NCI-H1417 treated with DMSO at 0.1 percent for 48 hours (cell line): ENCODE measurements at regions not wholly inside any gene's neighbourhood (a gene's known extent, or its start where the extent isn't known, plus 50 kb on each side); places are given as distances from the start of the nearest gene placed in this dataset.
"Not testable (repeated sequence)": the region's sequence is repeated elsewhere in the genome, so short reads cannot be mapped to it uniquely, and the experiment has no call there.

ENCODE experiments used
- DNase-seq: peaks from one replicate; lab custom pipeline; 2025; lab: John Stamatoyannopoulos, UW

DNA sequence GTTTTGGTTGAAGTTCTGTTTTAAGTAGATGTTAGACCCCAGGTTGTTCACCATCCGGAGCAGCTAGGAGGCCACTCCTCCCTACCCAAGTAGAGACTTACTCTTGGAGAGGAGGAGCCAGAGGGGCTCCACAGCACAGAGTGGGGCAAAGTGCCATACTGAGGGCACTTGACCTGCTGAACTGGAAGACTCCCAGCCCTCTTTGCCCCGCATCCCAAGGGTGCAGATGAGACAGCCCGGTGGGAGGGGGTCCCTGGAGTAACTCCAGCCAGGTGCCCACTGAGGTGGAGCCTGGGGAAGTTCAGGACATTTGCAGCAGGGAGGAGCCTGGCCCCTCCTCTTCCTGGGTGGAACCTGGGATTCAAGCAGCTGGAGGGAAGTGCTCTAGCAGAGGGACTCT, 102.1 kb upstream of the GPR6 start:
- no peak for DNase-seq

GRCh38 chr6:109877028-109878004, 100.8 kb upstream of the GPR6 start:
- no peak for DNase-seq

GRCh38 chr6:109878005-109878690, 100.0 kb upstream of the GPR6 start:
- not testable (repeated sequence) for DNase-seq

GRCh38 chr6:109879081-109879480, 99.0 kb upstream of the GPR6 start:
- not testable (repeated sequence) for DNase-seq

DNA sequence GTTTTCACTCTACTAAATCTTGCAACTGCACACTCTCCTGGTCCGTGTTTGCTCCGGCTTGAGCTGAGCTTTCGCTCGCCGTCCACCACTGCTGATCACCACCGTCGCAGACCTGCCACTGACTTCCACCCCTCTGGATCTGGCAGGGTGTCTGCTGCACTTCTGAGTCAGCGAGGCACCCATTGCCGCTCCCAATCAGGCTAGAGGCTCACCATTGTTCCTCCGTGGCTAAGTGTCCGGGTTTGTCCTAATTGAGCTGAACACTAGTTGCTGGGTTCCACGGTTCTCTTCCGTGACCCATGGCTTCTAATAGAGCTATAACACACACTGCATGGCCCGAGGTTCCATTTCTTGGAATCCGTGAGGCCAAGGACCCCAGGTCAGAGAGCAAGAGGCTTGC, 98.6 kb upstream of the GPR6 start:
- DNase-seq: no peak

- DNase-seq: not testable (repeated sequence)
These were observed 97.0 kb upstream of the GPR6 start for GRCh38 chr6:109881069-109881468.

- not testable (repeated sequence) for DNase-seq
These were observed 96.1 kb upstream of the GPR6 start for GRCh38 chr6:109881953-109882490.

DNA sequence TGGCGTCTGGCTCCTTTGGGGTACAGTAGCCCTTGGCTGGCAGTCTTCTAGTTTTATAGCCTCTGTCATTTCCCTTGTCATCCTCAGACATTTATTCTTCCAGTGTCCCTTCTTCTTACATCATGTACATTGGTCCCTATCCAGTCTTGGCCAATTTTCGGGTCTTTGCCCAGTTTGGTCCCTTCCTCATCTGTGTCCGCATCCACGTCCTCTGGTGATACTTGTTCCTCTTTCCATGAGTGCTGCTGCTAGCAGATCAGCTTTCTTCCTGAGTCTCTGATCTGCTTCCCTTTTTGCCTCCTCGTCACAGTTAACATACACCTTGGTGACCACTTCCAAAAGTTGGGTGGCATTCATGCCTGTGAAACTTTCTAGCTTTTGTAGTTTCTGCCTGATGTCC, 86.2 kb upstream of the GPR6 start:
- DNase-seq: no peak

- peak; percentile 14 for DNase-seq
These were observed 85.4 kb upstream of the GPR6 start for GRCh38 chr6:109892451-109893435.

DNA sequence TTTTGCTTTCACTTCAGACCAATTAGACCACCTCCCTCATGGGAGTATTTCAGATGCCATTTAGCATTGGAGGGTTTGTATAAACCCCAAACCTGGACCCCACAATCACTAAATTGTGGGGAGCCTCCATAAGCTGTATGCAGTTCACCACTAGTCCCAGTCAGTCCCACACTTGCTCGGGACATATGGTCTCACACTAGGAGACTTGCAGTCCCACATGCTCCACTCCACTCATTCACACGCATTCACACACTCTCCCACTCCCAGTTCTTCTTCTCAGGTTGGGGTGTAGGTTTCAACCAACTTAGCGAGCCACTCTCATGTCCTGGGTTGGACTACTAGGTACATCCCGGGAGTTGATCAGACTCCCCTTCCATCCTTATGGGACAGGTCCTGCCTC, 84.5 kb upstream of the GPR6 start:
- no peak for DNase-seq

DNA sequence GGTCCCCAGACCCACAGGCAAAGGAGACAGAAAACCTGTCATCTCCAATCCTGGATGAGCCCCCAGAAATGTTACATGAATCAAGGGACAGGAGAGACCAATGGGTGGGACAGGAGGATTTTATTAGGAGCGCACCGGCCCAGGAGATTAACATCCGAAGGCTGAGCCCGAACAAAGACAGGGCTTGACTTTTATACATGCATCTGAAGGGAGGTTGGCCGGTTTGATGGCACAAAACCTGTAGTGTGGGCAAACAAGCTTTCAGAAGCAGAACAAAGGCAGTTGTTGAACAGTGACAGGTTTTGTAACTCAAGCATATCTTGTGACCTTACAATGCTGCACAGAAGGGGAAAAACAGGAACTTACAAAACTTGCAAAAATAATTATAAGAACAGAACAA, 83.9 kb upstream of the GPR6 start:
- DNase-seq: no peak

DNA sequence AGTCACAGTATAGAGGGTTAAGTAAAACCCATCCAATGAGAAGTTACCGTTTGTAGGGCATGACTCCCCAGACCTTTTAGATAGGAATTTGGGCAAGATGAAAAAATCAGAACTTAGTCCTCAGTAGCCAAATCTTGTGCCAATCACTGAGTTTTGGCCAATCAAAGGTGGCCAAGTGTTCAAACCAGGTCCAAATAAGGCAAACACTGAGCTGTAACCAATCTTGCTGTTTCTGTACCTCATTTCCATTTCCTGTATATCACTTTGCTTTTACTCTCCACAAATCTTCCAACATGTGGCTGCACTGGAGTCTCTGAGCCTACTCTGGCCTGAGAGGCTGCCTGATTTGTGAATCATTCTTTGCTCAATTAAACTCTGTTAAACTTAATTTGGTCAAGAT, 81.8 kb upstream of the GPR6 start:
- DNase-seq: no peak

- DNase-seq: no peak
These were observed 81.1 kb upstream of the GPR6 start for GRCh38 chr6:109897025-109897424.

- DNase-seq: no peak
These were observed 80.5 kb upstream of the GPR6 start for GRCh38 chr6:109897561-109898080.

DNA sequence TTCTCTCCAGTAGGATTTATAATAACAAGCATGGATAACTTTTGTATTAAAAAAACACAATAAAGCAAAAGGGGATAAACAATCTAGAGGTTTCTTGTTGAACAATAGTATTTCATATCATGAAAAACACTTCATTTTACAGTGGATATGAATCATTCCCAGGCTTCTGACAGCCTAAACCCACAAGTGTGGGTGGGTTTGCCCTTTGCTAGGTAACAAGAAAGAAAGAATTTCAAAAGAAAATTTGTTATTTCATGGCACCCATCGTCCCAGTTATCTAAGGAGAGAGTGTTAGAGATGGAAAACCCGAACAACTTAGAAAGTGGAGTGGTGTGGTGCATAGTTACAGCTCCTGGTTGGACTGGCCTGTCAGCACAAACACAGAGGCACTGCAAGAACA, 76.1 kb upstream of the GPR6 start:
- no peak for DNase-seq

GRCh38 chr6:109902870-109903269, 75.2 kb upstream of the GPR6 start:
- DNase-seq: no peak

GRCh38 chr6:109910571-109910970, 67.5 kb upstream of the GPR6 start:
- no peak for DNase-seq

DNA sequence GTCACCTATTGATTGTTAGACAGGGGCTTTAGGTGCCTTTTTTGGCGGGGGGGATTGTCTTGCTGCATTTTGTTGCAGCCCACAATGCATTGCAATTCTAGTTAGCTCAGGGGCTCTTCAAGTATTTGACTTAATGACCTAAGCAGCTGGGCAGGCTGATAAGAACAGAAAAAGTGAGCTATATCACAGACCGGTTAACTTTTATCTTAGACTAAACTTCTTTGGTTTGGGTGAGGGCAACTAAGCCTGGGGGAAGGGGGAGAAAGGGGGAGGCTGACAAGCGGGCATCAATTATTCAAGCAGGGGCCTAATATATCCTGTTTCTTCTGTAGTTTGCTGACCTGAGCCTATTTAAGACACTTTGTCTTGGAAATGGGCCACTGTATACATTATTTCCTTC, 66.0 kb upstream of the GPR6 start:
- no peak for DNase-seq

DNA sequence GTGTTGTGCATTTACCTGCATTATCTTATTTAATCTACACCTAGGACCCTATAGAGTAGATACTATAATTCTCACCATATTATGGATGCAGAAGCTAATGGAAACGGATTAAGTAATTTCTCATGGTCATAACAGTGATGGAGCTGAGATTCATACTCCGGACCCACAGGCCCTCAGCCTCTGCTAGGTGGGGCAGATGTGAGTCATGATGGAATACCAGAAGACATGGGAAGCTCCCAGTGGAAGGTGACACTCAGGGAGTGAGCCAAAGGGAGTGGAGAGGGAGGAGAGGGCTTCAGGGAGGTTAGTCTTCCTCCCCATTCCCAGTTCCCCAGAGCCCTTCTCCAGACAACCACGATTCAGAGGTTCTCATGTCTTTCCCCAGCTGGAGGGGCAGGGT, 65.2 kb upstream of the GPR6 start:
- no peak for DNase-seq

GRCh38 chr6:109915748-109916147, 62.4 kb upstream of the GPR6 start:
- DNase-seq: not testable (repeated sequence)

GRCh38 chr6:109916759-109917158, 61.4 kb upstream of the GPR6 start:
- DNase-seq: no peak

- DNase-seq: no peak
These were observed 59.9 kb upstream of the GPR6 start for GRCh38 chr6:109918227-109918626.
